Anterior cingulate cortex (tissue), 58 donors: ENCODE measurements at regions not wholly inside any gene's neighbourhood (a gene's known extent, or its start where the extent isn't known, plus 50 kb on each side); places are given as distances from the start of the nearest gene placed in this dataset.
A peak's percentile ranks its signal among the peaks of the same experiment; 100 is the strongest.
"Not testable (repeated sequence)": the region's sequence is repeated elsewhere in the genome, so short reads cannot be mapped to it uniquely, and the experiment has no call there.

Source experiments
- DNase-seq, 58 donors: peaks; one replicate each; lab custom pipeline; 2025; lab: John Stamatoyannopoulos, UW

GRCh38 chr13:33340631-33341030, 55.1 kb upstream of the STARD13 start:
- no peak for DNase-seq

DNA sequence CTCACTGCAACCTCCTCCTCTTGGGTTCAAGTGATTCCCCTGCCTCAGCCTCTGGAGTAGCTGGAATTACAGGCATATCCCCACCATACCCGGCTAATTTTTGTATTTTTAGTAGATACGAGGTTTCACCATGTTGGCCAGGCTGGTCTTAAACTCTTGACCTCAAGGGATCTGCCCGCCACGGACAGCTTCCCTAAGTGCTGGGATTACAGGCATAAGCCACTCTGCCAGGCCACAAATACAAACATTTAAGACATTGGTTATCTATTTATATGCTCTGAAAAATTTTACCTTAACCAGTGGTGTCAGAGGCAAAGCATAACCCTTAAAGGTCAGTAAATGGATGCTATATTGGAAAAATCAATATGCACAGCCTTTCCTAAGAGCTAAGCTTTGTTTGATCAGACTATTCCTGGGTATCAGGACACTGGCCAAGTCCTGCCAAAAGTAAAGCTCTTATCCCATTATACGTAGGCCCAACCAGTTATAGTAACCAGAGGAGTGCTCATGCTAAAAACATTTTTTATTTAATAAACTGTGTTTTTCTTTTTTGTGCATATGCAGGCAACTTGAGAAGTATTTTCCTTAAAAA, 56.4 kb upstream of the STARD13 start:
- DNase-seq, result no peak

DNA sequence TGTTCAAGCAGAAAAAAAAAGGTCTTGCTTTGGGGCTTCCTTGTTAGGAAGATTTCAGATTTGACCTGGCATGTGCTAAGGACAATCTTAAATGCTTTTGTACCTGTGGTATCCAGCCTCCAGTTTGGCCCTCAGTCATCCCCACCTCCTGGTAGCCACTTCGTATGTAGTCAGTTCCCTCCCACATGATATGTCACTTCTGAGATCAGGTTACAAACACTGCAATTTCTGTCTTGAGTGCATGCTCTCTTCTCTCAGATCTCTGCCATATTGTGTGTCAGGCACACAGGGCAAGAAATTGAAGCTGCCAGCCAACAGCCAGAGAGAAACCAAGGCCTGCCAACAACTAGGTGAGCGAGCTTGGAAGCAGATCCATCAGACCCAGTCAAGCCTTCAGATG, 60.3 kb upstream of the STARD13 start:
- DNase-seq, result no peak

GRCh38 chr13:33347861-33348260, 62.3 kb upstream of the STARD13 start:
- peak in 34 of 58 donors; percentile 4 to 81 (median 34) for DNase-seq

DNA sequence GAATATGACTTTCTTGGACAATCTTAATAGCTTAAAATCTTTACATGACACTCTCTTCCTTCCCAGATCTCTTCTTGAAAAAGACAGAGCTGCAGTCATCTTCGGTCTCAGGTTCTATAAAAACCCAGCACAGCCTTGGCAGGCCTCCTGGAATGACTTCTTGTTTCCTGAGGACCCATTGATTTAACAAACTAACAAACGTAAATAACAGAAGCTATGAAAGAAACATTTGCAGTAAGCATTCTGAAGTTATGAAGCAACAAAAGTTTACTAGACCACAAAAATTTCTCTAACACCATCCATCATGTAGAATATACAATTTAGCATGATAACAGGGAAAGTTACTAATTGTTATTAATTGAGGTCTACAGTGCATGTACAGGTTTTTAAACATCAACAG, 62.8 kb upstream of the STARD13 start:
- no peak for DNase-seq

DNA sequence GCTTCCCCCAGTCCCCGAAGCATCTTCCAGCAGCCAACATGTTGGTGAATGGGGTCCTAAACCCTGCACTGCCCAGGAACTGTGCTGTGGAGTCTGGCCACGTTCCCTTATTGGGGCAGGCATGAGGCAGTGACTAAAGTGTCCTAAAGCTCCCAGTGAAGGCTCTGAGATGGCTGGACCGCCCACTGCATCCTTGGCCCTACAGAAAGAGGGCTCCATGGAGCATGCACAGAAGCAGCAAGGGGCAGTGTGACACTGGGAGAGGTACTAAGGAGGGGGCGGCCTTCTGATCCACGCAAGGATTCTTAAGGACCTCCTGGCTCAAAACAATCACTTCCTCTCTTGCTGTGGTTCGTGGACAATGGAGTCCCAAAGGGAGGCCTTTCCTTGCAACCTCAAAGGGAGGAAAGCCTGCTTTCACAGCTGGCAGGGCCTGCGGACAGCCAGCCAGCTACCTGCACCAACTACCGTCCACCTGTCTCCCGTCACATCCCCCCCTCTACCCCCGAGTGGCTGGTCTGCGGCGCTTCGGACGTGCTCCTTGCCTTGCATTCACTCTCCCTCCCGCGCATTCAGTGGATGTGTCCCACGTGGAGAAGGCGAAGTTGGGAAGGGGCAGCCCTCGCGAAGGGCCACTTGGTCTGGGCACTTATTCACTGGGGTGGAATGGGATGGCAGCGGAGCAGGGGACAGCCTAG, 63.9 kb upstream of the STARD13 start:
- peak in 7 of 58 donors; percentile 3 to 53 (median 11) for DNase-seq

DNA sequence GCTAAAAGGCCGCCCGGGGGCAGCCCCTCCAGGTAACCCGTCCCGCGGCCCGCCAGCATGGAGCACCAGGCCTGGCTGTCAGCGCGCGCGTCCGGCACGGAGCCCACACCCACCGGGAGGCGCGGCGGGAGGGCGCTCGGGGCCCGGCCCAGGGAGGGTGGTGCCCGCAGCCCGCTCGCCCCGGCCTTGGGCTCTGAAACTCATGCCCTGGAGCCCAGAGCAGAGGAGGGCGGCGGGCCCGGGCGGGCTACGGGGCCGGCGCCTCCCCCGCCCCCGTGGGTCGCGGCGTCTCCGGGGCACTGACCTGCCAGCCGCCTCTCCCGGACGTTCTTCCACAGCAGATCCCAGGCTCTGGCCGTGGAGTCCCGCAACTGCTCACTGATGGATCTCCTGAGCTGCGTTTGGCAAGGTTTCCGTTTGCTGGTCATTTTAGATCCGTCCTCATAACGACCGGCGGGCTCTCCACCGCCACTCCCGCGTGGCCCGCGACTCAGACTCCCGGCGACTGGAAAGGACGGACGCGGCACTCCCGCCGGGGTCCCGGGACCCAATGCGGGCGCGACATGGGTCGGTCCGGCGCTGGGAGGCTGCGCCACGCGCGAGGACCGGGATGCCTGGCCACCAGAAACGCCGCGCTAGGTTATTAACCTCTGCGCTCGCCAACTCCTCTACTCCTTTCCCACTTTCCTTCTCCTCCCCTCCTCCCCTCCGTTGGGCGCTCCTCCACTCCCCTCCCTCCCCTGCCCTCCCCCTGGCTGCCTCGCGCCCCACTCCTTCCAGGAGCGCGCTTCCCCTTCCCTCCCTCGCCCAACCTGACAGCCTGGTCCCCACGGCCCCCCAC, 64.7 kb upstream of the STARD13 start:
- DNase-seq, result peak in 23 of 58 donors; percentile 12 to 56 (median 34)

- no peak for DNase-seq
These were observed 65.8 kb upstream of the STARD13 start for GRCh38 chr13:33351319-33351718.

GRCh38 chr13:33352041-33352440, 66.5 kb upstream of the STARD13 start:
- DNase-seq, result no peak

GRCh38 chr13:33352526-33352925, 67.0 kb upstream of the STARD13 start:
- DNase-seq, result peak in 4 of 58 donors; percentile 8 to 23 (median 20)

GRCh38 chr13:33353210-33353609, 67.7 kb upstream of the STARD13 start:
- DNase-seq, result peak in 14 of 58 donors; percentile 6 to 55 (median 22)

- DNase-seq, result no peak
These were observed 68.1 kb upstream of the STARD13 start for GRCh38 chr13:33353646-33354045.

GRCh38 chr13:33355201-33355895, 69.8 kb upstream of the STARD13 start:
- no peak for DNase-seq

DNA sequence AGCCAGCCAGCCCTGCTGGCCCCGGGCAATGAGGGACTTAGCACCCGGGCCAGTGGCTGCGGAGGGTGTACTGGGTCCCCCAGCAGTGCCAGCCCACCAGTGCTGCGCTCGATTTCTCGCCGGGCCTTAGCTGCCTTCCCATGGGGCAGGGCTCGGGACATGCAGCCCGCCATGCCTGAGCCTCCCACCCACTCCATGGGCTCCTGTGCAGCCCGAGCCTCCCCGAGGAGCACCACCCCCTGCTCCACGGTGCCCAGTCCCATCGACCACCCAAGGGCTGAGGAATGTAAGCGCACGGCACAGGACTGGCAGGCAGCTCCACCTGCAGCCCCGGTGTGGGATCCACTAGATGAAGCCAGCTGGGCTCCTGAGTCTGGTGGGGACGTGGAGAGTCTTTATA, 72.5 kb upstream of the STARD13 start:
- not testable (repeated sequence) for DNase-seq

DNA sequence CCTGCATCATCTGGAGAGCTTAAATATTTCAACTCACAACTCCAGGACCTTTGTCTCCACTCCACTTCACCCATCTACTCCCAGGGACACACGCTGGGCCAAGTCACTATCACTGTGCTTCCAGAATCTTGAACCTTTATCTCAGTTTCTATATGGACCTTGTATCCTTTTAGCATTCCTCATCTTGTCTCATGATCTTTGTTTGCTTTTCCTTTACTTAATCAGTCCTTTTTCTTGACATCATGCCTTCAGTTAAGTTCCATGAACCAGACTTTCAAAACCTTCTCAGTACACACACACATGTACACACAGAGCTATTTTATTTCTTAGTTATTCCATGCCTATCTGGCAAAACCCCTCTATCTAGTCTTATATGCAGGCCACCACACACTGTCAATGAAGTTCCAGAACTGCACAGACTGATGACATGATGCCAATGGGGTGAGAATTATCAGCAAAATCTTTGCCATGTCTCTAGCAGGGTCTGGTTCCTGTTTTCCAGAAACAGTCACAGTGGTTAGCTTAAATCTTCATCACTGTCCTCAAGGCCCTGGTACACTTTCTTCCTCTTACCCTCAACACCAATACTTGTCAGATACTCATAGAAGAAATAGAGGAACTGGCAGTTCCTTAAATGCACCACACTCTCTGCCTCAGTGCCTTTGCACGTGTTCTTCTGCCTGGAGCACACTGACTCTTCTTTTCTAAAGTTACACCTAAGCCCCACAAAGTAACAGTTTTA, 77.6 kb upstream of the STARD13 start:
- peak in 3 of 58 donors; percentile 2 to 18 (median 9) for DNase-seq

- no peak for DNase-seq
These were observed 78.6 kb upstream of the STARD13 start for GRCh38 chr13:33364192-33364591.

- no peak for DNase-seq
These were observed 81.0 kb upstream of the STARD13 start for GRCh38 chr13:33366469-33367062.

DNA sequence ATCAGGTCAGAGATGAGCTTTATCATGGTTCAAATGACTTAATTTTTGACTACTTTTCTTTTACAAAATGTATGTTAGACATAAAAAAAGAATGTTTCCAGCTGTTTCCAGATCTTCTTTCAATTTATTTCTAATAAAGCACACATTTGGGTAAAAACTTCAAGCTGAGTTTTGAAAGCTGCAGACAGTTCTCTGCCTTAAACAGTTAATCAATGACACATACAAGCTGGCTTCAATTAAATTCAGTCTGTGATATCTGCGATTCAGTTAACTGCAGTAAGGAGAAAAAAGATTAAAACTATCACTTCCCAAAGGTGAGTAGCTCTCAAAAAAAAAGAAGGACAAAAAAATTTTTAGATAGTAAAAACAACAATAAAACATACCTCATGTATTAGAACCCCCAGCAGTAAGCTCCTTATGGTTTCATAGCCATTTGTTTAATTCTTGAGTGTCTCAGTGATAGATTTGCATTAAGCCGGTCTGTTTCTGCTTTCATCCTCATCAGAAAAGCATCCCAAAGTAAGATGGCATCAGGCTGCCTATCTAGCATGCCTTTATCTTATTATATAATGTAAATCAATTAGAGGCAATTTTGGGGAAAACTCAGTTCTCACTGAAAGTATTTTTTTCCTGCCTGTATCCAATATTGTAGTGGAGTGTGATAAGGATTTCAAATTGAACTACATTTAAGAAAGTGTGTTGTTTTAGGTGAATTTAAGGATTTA, 81.8 kb upstream of the STARD13 start:
- no peak for DNase-seq

- no peak for DNase-seq
These were observed 82.4 kb upstream of the STARD13 start for GRCh38 chr13:33367926-33368325.
